NCI-H2196 (cell line): ENCODE measurements at regions not wholly inside any gene's neighbourhood (a gene's known extent, or its start where the extent isn't known, plus 50 kb on each side); places are given as distances from the start of the nearest gene placed in this dataset.
A peak's percentile ranks its signal among the peaks of the same experiment; 100 is the strongest.

Experiments
- DNase-seq: peaks from one replicate; lab custom pipeline; 2025; ENCODE audit not compliant: unreplicated experiment; lab: John Stamatoyannopoulos, UW

DNA sequence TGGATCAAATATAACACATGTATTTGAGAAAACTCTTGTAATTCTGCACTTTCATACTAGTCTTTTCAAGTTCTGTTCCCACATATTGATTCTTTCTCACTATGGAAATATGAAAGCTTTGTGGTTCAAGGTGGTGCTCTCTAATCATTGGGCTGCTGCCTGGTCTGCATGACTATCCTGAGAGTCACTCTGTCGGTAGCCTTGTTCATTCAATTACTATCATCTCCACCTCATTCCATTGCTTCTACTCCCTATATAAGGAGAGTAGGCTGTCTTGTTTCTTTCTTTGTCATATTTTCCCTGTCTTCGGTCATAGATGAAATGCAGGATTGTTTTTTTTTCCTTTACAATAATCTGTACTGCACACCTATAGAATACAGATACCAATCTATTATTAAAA lies 341.4 kb upstream of the ACTBL2 start:
- DNase-seq, result no peak

DNA sequence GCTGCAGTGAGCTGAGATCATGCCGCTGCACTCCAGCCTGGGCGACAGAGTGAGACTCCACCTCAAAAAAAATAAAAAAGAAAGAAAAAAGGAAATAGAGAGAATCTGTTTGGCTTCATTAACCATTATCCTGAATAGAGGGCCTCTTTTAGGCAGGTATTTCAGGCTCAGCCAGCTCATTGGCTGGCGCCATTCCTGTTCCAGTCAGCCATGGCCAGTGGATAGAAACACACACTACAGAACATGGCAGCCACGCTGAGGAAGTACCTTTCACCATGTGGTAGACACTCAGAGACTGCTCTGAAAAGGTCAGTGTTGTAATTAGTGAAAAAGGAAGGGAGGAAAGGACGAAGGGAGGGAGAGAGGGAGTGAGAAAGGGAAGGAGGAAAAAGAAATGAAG lies 340.0 kb upstream of the ACTBL2 start:
- no peak for DNase-seq

DNA sequence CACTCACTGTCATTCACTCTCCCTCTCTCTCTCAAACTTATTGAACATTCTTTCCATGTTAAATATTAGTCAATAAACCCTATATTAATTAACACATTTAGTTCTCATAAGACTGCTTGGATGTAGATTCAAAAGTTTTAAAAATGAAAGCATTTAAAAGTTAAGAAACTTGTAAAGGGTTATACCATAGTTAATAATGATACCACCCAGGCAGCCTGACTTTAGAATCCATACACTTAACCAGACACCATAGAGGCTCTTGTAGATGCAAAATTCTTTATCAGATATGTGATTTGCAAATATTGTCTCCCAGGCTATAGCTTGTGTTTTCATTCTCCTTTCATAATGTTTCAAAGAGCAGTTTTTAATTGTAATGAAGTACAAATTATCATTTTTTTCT lies 335.8 kb upstream of the ACTBL2 start:
- DNase-seq, result no peak

DNA sequence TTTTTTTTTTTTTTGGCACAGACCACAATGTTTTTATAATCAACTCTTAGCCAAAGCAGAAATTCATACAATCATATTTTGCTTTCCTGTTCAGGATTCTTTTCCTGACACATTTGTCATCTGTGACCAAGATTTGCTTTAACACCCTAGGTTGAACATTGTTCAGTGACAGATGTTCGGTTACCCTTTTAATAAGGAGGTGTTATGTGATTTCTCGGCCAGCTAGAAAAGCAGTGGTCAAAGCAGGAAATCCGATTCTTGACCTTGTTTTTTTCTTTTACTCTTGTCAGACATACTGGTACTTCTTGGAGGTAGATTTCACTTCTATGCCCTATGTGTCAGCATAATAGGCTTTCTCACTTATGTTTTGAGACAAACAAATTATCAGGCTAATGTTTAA lies 335.3 kb upstream of the ACTBL2 start:
- no peak for DNase-seq

DNA sequence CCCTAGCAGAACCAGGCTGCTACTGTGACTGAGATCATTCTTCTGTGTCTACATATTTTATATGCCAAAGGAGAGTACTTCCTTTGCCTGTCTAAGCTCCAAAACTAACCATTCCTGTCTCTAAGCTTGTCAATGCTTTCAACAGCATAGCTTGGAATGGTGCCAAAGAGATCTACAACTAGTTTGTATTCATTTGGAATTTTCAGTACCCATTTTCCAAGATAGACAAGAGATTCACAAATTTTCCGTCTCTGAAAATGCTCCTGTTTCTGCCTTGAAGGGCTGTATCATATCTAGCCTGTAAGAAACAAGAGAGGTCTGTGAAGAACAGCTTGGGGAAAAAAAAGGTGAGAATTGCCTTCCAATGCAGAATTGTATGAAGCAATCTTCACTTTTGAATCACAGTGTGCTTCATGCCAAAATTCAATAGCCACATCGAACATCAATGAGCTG lies 334.4 kb upstream of the ACTBL2 start:
- no peak for DNase-seq

DNA sequence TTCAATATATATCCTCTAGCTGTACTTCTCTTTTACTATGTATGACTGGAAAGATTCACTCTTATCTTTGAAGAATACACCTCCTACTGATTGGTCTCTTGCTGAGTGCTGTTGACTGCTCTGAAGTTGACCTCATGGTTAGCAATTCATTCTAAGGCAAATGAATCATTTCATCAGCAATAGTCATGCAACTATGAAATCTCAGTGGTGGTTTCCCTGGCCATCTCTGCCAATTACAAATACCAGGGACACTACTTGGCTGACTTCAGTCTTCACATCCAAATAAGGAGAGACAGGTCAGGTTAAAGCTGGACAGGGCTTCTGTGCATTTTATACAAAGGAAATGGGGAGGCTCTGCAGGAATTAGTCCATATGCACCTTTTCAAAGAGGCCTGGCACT lies 333.5 kb upstream of the ACTBL2 start:
- no peak for DNase-seq

DNA sequence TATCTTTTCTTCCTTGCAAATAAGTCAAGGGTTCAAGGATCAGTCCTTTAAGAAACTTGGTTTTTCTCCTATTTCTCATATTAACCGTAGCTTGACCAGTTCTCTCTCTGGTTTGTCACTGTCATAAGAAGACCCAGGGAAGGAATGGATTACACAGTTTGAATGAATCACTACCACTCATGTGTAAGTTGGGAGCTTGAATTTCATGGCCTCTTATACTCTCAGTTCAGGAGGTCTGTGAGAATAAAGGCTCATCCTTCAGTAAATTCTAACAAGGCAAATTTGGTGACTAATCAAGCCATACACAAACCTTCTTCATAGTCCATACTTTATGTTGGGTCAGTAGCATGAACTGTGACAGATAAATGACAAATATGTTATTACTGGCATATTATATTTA lies 323.1 kb upstream of the ACTBL2 start:
- DNase-seq, result no peak

DNA sequence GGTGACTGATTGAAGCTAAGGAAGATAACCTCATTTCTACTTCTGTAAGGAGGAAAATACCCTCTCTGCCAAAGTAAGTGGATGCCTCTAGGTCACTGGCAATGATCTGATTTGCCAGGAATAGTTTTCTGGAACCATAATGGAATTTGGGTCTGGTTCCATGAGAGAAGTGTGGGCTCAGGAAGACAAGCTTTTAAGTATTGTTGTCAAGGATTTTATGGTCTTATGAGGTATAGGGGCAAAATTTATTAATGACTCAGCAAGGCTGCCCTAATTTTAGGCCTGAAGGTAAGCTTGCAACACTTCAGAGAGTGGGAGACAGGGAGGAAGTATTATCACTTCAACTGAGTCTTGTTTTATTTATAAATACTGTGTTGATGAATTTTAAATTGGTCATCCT lies 322.6 kb upstream of the ACTBL2 start:
- DNase-seq, result no peak

DNA sequence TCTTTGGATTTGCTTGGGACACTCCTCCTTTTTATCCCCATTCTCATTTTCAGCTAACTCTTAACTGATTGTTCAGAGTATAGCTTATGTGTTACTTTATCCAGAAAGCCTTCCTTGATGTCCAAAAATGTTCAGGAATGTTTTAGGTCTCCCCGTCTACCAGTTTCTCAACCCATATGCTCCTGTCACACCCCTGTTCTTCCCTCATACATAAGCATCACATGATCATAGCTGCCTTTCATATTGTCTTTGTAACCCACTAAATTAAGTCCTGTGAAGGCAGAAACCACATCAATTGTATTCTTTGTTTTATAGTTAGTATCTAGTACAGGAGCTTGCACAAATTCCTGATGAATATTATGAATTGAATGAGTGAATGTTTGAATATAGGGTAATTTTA lies 321.9 kb upstream of the ACTBL2 start:
- no peak for DNase-seq

DNA sequence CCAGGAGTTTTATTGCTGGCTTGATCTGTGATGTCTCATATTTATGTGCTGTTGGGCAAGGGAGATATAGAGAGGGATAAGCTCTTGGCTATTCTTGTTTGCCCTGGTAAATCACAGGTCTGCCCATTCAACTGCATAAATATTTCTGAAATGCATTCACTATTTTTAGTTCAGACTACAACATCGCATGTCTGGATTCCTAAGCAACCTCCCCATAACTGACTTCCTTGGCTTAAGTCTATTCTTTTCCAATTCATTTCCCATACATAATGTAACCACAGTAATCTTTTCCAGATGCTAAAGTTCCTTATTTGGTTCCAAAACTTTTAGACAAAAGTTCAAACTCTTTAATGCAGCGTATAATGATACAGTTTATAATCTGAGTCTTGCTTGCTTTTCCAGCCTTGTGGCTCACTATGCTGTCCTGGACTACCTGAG lies 321.4 kb upstream of the ACTBL2 start:
- no peak for DNase-seq

DNA sequence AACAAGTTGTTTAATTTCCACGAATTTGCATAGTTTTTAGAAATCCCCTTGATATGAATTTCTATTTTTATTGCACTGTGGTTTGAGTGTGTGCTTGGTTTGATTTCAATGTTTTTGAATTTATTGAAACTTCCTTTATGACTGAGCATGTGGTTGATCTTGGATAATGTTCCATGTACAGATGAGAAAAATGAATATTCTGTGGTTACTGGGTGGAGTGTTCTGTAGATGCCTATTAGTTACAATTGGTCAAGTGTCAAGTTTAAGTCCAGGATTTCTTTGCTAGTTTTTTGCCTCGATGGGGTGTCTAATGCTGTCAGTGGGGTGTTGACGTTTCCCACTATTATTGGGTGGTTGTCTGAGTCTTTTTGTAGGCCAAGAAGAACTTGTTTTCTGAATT lies 319.5 kb upstream of the ACTBL2 start:
- no peak for DNase-seq

DNA sequence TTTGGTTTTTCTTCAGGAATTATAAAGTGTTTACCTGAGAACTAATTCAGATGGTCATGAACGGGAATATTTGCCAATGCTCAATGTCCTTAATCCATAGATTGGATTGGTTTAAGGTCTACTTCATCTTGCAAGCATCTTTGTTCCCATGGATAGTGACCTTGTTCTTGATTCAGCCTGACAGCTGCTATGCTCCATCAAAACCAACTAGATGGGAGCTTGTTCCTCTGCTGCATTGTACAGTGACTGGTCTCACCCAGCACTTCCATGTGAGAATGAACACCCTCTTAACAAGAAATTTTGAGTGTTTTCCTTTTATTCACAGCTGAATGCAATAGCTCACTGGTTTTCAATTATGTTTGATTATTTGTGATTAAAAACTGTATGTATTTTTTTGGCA lies 312.6 kb upstream of the ACTBL2 start:
- DNase-seq, result no peak

DNA sequence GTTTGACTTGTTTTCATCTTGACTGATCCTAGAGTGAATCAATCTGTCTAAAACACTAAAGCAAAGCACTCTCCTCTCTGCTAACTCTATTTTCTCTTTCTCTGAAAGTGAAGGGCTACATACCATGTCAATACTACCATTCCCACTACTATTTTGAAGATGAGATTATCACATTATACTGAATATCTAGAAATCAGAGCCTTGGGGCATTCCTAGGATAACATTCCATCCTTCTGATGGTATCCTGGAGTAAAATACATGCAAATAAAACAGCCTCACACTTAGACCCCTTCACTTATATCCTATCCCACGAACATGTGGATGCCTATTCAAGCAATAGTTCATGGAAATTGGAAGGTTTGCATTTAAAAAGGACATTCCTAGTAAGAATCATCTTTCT lies 309.3 kb upstream of the ACTBL2 start:
- no peak for DNase-seq

DNA sequence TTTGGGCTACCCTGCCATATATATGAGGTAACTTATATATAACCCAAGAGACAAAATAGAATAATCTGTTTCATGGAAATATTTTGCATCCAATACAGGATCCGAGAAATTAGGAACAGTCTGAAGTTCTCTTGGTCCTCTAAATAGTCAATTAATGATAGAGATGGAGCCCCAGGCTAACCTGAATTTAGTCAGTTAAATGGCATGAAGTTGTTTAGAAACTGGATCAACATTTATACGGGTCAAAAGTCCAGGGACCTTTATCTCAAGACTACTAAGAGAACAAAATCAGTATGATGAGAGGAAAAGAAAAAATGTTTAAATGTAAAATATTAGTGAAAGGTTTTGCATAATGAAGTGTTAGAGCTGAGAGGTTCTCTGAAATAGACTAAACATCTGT lies 303.3 kb upstream of the ACTBL2 start:
- no peak for DNase-seq

DNA sequence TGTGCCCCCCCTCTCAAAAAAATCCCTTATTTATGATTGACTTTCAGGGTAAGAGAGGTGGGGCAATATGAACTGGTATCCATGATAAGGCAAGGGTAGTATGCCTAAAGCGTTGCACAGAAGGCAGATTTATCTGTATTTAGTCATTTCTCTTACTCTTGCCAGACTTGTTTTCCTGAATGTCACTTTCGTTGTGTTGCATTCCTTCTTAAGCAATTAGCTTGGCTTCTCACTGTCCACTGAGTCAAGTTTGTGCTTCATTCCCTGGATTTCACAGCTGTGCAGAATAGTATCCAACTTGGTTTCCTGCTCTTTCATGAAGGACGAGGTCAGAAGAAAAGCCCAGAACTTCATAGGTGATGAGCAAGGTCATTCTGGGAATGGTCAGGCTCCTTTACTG lies 301.5 kb upstream of the ACTBL2 start:
- DNase-seq, result no peak

DNA sequence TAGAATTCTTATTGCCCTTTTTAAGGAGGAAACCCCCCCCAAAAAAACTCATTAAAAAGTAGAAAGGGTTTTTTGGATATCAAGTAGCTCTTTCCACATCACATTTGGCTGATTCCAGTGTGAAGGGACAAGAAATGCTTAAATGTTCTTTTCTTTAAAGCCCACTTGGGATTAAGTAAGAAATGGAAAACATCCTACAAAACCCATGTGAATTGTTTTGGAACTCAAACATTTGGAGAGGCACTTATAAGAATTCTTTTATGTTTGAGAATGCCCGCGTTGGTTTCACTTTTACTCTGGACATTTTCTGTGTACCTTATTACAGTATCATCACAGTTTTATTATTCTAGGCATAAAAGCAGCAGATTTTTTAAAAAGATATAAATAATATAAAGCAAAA lies 301.1 kb upstream of the ACTBL2 start:
- DNase-seq, result no peak

DNA sequence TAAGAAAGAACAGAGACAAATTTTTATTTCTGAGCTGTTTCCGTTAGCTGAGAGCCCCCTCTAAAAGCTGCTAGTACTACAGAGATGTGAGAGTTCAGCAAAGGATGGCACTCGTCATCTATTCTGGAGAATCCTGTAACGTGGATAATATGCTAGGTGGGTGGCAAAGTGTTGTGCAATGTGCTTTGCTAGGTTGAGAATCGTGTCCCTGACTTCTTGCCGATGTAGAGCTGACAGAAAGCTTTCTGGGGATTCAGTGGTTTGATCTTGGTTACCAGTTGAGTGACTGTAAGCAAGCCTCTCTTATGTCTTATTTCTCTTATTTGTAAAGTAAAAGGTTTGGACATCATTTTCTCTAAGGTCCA lies 298.3 kb upstream of the ACTBL2 start:
- DNase-seq, result no peak

DNA sequence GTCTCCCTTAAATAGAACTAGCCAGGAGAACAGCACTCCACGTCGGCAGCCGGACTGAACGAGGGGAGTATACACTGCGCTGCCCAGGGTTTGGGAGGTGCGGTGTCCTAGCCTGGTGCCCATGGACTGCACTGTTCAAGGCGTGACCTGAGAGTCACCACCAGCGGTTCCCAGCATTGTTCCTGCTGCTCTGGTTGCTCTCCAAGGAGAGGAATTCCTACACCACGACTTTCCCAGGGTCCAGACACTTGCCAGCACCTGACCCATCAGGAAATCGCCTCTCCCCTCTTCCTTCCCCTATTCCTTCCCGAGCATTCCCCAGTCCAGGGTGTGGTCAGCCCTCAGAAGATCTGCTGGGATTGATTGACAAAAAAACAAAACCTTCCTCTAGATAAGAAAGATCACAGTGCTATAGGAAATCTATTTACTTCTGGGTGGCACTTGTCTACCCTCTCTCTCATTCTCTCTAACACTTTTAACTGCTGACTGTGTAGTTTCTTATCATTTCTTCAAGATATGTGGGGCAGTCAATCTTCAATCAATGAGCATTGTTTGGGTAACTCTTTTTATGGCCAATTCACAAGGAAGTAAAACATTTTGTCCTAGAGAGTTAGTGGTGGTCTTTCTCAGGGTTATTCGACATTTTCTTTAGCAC lies 297.8 kb upstream of the ACTBL2 start:
- no peak for DNase-seq

DNA sequence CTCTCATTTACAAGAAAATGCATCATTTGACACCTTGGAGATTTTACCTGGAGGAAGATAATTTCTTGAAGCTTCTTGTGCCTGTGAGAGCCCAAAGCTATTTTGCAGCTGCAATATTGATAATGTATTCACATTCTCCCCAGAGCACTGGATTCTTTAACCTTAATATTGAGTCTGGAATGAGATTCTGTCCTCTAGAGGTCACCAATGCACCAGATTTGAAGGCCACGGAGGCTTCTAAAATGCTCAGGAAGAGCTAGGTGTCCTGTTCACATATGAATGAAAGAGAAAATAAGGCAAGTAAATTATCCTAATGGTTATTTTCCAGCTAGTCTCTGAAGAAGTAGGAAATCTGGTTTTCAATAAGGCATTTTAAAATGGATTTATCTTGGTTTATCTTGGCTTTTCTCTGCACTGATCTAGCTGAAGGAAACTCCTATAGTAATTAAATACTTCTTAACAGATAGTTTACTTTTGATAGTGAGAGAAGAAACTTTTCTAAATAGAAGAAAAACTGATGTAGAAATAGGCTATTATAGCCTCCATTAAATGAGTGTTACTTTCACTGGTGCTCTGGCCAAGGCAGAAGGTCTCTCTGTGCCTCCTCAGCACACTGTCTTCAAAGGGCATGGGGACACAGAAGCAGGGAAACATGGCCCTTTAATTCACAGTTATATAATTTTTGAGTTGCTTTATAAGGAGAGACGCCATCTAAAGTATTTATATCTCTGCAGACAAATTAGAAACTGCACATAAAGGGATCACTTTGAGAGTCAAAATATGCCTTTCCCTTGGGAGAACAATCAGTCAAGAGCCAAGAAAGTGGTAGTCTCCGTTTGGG lies 297.0 kb upstream of the ACTBL2 start:
- DNase-seq, result peak; percentile 0

DNA sequence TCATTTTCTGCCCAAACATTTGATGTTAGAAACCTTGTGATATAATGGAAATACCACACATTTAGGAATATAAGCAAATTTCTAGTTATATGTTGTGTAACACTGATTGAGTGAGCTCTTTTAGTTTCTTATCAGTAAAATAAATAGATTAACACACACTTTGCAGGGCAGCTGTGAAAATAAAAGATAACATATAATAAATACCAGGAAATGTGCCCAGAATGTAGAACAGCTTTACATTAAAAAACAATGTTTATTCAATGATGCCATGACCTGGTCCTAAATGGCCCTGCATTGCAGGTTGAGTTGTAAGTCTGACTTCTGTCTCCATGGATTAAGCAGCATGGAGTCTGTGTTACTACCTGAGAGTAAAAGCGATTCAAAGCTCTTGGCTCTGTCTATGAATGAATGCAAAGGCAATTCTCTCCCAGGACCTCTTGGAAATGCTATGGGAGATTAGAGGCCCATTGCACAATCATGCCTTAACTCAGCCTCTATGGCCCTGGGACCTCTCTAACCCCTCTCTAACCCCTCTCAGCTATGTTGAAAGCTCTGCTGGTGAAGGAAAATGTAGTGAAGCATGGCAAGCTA lies 296.0 kb upstream of the ACTBL2 start:
- no peak for DNase-seq

DNA sequence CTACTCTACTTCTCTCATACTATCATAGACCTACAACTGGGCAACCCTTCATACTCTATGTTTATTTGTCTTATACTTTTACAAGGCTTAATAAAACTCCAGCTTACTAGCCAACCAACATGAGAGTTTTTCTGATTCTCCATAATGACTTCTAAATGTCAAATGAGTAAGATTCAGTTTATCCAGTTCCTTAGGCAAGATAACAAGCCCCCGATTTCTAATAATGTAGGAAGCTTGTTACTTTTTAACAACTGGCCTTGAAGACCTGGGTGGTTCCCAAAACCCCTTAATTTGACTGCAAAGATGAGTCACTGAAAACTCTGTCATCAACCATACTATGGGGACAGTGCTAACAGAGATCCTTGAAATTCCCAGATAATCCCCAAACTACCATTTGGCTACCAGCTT lies 294.6 kb upstream of the ACTBL2 start:
- no peak for DNase-seq

DNA sequence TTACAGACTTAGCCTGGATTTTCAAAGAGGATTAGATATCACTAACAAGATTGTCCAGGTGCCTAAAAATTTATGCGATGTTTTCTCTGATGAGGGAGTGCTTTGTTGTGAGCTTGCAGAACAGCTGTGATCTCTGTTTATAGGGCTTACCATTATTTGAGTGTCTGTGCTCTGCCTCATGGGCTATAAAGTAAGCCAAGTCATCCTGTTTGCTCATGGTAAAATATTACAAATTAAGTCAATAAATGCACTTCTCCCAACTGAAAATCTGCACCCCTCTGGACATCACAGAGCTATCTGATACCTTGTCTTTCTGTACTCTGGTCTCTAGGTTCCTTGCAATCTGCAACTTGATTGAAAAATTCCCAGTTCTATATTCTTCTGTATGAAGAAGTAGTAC lies 293.4 kb upstream of the ACTBL2 start:
- DNase-seq, result no peak
